Keratinocyte (primary cell): ENCODE measurements at regions not wholly inside any gene's neighbourhood (a gene's known extent, or its start where the extent isn't known, plus 50 kb on each side); places are given as distances from the start of the nearest gene placed in this dataset.

Source experiments
- DNase-seq: peaks from one replicate; pipeline ENCODE4 v3.0.0-alpha.2; 2011; ENCODE audit warnings: low read depth, missing footprints, low spot score
- FAIRE-seq: peaks from 2 replicates; lab custom pipeline; 2011; peaks lifted over from hg19 to GRCh38; lab: Jason Lieb, UNC
- H2AFZ ChIP-seq: 2 replicates; pipeline ENCODE4 v1.6.0; 2012; ENCODE audit warnings: low read length, control low read depth, inconsistent platforms; ENCODE audit not compliant: control insufficient read depth
- H3K27ac ChIP-seq: 2 replicates; pipeline ENCODE4 v1.5.1; 2011; ENCODE audit warnings: low read length; ENCODE audit not compliant: control insufficient read depth, insufficient read depth
- H3K27me3 ChIP-seq: 3 replicates; pipeline ENCODE4 v1.6.0; 2011; ENCODE audit warnings: low read length; ENCODE audit not compliant: control insufficient read depth, insufficient read depth; ENCODE audit errors: extremely low read depth
- H3K36me3 ChIP-seq, 2 experiments: 2 replicates in 1 of 2; 3 replicates in 1 of 2; pipeline ENCODE4 v1.5.1; 2011; ENCODE audit warnings: low read length in 2 of 2, mild to moderate bottlenecking in 1 of 2; ENCODE audit not compliant: control insufficient read depth in 2 of 2, insufficient read depth in 2 of 2; ENCODE audit errors: extremely low read depth in 1 of 2
- H3K4me1 ChIP-seq: 3 replicates; pipeline ENCODE4 v1.5.1; 2011; ENCODE audit warnings: low read length; ENCODE audit not compliant: control insufficient read depth, insufficient read depth; ENCODE audit errors: extremely low read depth
- H3K4me2 ChIP-seq: 3 replicates; pipeline ENCODE4 v1.6.0; 2011; ENCODE audit warnings: low read depth, low read length; ENCODE audit not compliant: control insufficient read depth, insufficient read depth; ENCODE audit errors: extremely low read depth
- H3K4me3 ChIP-seq, 3 experiments: fragments of 200-600 bp in 1 of 3; sonication (generic) in 1 of 3; 2 replicates in 2 of 3; 3 replicates in 1 of 3; pipeline ENCODE4 v1.5.1; 2011 to 2016; ENCODE audit warnings: low read length in 3 of 3, mild to moderate bottlenecking in 3 of 3, control low read depth in 2 of 3, inconsistent platforms in 1 of 3, low read depth in 1 of 3, mixed read lengths in 1 of 3, mixed run types in 1 of 3, moderate library complexity in 1 of 3; ENCODE audit not compliant: control insufficient read depth in 2 of 3, insufficient read depth in 2 of 3; ENCODE audit errors: extremely low read depth in 1 of 3
- H3K79me2 ChIP-seq: 2 replicates; pipeline ENCODE4 v1.6.0; 2012; ENCODE audit warnings: low read length; ENCODE audit not compliant: control insufficient read depth, insufficient read depth
- H3K9ac ChIP-seq: 3 replicates; pipeline ENCODE4 v1.6.0; 2011; ENCODE audit warnings: low read length; ENCODE audit not compliant: control insufficient read depth, insufficient read depth; ENCODE audit errors: extremely low read depth
- H3K9me1 ChIP-seq: 3 replicates; pipeline ENCODE4 v1.6.0; 2011; ENCODE audit warnings: low read length; ENCODE audit not compliant: control insufficient read depth, insufficient read depth; ENCODE audit errors: extremely low read depth
- H3K9me3 ChIP-seq: 2 replicates; pipeline ENCODE4 v1.5.1; 2012; ENCODE audit warnings: low read depth, low read length; ENCODE audit not compliant: control insufficient read depth
- H4K20me1 ChIP-seq: 3 replicates; pipeline ENCODE4 v1.6.0; 2011; ENCODE audit warnings: low read length; ENCODE audit not compliant: control insufficient read depth, insufficient read depth; ENCODE audit errors: extremely low read depth
- EZH2 ChIP-seq: IDR thresholded peaks from one replicate; pipeline ENCODE4 v1.6.1; 2012; ENCODE audit warnings: inconsistent platforms, mild to moderate bottlenecking, low read length, moderate library complexity
- dilution Hi-C: fragments of 300-500 bp; cut with MboI; formaldehyde crosslinking; loops from one replicate; pipeline ENCODE4 v1.7.0; 2020; ENCODE audit warnings: low sequenced_read_pairs; ENCODE audit not compliant: extremely low pct_ligation_motif_present
- TF ChIP-seq, protein P1 (sequence below), 3 experiments: IDR thresholded peaks in 1 of 3; conservative IDR thresholded peaks in 1 of 3; optimal IDR thresholded peaks in 1 of 3; 2 replicates in 2 of 3; 3 replicates in 1 of 3; pipeline versions ENCODE3 to v1.5.1; 2011; ENCODE audit warnings: low read length in 3 of 3, mild to moderate bottlenecking in 3 of 3, moderate library complexity in 2 of 3, control low read depth in 1 of 3, inconsistent platforms in 1 of 3; ENCODE audit not compliant: insufficient read depth in 2 of 3; ENCODE audit errors: extremely low read depth in 1 of 3

DNA sequence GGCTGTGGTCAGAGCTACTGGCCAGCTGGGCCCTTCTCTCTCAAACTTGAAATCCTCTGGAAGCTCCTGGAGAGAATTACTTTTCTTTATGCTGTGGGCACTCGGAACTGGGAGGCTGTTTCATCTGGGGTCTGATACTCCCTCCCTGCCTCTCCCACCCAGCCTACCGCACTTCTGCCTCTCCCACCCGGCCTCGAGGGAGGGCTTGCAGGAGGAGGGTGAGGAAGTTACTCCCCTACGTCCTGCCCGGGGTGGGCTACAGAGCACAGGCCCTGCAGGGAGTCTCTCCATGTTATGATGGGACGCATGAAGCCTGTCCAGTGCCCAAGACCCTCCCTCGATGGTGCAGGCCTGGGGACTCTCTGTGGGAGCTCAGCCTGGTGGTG, 584.6 kb upstream of the MKI67 start:
- H4K20me1 ChIP-seq, result no peaks in the 10 kb centered on the region
- no peaks in the 10 kb centered on the region for H3K9me3 ChIP-seq
- dilution Hi-C loops, result no loop called here
- TF ChIP-seq, protein P1, sequence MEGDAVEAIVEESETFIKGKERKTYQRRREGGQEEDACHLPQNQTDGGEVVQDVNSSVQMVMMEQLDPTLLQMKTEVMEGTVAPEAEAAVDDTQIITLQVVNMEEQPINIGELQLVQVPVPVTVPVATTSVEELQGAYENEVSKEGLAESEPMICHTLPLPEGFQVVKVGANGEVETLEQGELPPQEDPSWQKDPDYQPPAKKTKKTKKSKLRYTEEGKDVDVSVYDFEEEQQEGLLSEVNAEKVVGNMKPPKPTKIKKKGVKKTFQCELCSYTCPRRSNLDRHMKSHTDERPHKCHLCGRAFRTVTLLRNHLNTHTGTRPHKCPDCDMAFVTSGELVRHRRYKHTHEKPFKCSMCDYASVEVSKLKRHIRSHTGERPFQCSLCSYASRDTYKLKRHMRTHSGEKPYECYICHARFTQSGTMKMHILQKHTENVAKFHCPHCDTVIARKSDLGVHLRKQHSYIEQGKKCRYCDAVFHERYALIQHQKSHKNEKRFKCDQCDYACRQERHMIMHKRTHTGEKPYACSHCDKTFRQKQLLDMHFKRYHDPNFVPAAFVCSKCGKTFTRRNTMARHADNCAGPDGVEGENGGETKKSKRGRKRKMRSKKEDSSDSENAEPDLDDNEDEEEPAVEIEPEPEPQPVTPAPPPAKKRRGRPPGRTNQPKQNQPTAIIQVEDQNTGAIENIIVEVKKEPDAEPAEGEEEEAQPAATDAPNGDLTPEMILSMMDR (optimal IDR thresholded peaks at IDR 0.05 in 1 of 3, IDR thresholded peaks at IDR 0.05 in 1 of 3, conservative IDR thresholded peaks at IDR 0.05 in 1 of 3; ENCODE audit: extremely low read depth in 1 of 3, insufficient read depth in 2 of 3, low read length in 3 of 3), result no peak
- no peak for TF ChIP-seq EZH2
- no peaks in the 10 kb centered on the region for H3K27me3 ChIP-seq
- no peak for DNase-seq
- H3K4me2 ChIP-seq, result no peak overlapping the region
- H3K36me3 ChIP-seq, result no peaks in the 10 kb centered on the region
- no peak overlapping the region for H3K9ac ChIP-seq
- H2AFZ ChIP-seq, result no peak overlapping the region
- FAIRE-seq, result no peak
- H3K27ac ChIP-seq, result no peak overlapping the region
- H3K79me2 ChIP-seq, result no peaks in the 10 kb centered on the region
- no peak overlapping the region for H3K4me3 ChIP-seq
- no peaks in the 10 kb centered on the region for H3K9me1 ChIP-seq
- H3K4me1 ChIP-seq, result no peaks in the 10 kb centered on the region

DNA sequence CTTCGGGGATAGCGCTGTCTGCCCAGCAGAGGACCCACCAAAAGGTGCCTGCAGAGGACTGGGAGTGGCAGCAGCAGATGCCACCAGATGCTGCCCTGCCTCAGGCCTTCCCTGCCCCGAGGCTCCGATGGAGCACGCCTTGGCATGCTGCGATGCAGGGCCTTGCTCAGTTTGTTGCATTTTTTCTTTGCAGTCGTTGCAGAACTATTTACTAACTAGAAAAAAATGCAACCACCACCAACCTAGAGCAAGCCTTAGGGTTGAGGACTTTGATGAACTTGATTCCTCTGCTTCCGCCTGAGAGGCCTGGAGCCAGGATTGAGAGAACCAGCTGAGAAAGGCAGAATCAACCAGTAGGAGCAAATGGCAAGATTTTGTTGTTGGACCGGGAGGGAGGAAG, 585.6 kb upstream of the MKI67 start:
- Histone ChIP-seq H3K36me3 (no peaks in the 10 kb centered on the region), H4K20me1 (no peaks in the 10 kb centered on the region), H3K4me2 (no peak overlapping the region), H3K27me3 (no peaks in the 10 kb centered on the region), H3K27ac (no peak overlapping the region), H2AFZ (no peak overlapping the region), H3K79me2 (no peaks in the 10 kb centered on the region), H3K9me1 (no peaks in the 10 kb centered on the region), H3K4me3 (no peak overlapping the region), H3K4me1 (no peaks in the 10 kb centered on the region), H3K9ac (no peak overlapping the region), H3K9me3 (peaks cover 2% of the 10 kb centered on the region)
- dilution Hi-C loops, result no loop called here
- TF ChIP-seq, protein P1 (optimal IDR thresholded peaks at IDR 0.05 in 1 of 3, IDR thresholded peaks at IDR 0.05 in 1 of 3, conservative IDR thresholded peaks at IDR 0.05 in 1 of 3; ENCODE audit: extremely low read depth in 1 of 3, insufficient read depth in 2 of 3, low read length in 3 of 3), result no peak
- TF ChIP-seq EZH2, result no peak
- DNase-seq (no peak), FAIRE-seq (no peak)
